ENCODE measurements at regions not wholly inside any gene's neighbourhood (a gene's known extent, or its start where the extent isn't known, plus 50 kb on each side); places are given as distances from the start of the nearest gene placed in this dataset.
"Not testable (repeated sequence)": the region's sequence is repeated elsewhere in the genome, so short reads cannot be mapped to it uniquely, and the experiment has no call there.

- no peak for DNase-seq
These were observed 85.9 kb downstream of the ASMT start for GRCh38 chrX:1700757-1701156.

- DNase-seq, result not testable (repeated sequence)
These were observed 86.6 kb downstream of the ASMT start for GRCh38 chrX:1701396-1701901.

DNA sequence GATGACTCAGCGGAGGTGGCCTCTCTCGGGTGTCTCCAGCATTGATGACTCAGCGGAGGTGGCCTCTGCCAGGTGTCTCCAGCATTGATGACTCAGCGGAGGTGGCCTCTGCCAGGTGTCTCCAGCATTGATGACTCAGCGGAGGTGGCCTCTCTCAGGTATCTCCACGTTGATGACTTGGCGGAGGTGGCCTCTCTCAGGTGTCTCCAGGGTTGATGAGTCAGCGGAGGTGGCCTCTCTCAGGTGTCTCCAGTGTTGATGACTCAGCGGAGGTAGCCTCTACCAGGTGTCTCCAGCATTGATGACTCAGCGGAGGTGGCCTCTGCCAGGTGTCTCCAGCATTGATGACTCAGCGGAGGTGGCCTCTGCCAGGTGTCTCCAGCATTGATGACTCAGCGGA is 87.3 kb downstream of the ASMT start:
- not testable (repeated sequence) for DNase-seq

GRCh38 chrX:1702557-1702956 is 87.7 kb downstream of the ASMT start:
- DNase-seq, result not testable (repeated sequence)

DNA sequence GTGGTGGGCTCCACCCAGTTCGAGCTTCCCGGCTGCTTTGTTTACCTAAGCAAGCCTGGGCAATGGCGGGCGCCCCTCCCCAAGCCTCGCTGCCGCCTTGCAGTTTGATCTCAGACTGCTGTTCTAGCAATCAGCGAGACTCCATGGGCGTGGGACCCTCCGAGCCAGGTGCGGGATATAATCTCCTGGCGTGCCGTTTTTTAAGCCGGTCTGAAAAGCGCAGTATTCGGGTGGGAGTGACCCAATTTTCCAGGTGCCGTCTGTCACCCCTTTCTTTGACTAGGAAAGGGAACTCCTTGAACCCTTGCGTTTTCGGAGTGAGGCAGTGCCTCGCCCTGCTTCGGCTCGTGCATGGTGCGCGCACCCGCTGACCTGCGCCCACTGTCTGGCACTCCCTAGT is 94.4 kb downstream of the ASMT start:
- not testable (repeated sequence) for DNase-seq

- DNase-seq, result no peak
These were observed 98.4 kb downstream of the ASMT start for GRCh38 chrX:1713296-1713695.

GRCh38 chrX:1717373-1717772 is 102.5 kb downstream of the ASMT start:
- no peak for DNase-seq

DNA sequence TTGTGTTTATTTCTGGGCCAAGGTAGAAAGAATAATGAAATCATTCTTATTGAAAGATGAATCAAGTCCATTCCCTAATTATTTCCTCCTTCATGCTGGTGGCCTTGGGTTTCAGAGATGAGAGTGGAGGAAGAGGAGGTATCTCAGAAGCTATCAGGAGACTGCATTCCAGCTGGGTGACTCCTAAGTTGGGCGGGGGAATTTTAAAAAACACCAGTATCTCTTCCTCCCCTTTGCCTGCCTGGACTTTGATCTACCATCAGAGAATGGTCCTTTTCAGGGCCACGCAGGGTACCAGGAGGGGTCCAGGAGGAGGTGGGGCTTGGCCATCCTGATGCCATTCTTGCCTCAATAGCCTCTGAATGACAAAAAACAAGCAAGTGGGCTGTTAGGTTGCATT is 104.4 kb downstream of the ASMT start:
- DNase-seq, result no peak

DNA sequence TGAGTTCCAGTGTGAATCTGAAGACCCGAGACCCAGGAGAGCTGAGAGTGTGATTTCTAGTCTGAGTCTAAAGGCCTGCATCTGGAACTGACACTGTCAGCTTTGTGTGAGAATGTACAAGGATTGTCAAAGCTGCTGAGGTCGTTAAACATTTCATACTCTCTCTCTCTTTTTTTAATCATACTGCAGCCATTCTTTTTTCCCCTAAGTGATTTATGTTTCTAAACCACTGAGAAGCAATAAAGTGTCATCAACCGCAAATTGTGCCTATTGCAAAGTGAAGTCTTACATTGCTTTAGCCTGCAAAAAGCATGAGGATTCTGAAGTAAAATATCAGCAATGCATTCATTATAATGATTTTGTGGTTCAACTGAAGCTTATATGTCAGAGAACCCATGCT is 106.0 kb downstream of the ASMT start:
- no peak for DNase-seq

- DNase-seq, result no peak
These were observed 110.6 kb downstream of the ASMT start for GRCh38 chrX:1725472-1725871.

GRCh38 chrX:1727531-1728027 is 112.7 kb downstream of the ASMT start:
- DNase-seq, result no peak

- no peak for DNase-seq
These were observed 119.9 kb downstream of the ASMT start for GRCh38 chrX:1734806-1735205.

GRCh38 chrX:1741816-1742394 is 127.0 kb downstream of the ASMT start:
- DNase-seq, result no peak

- DNase-seq, result no peak
These were observed 128.2 kb downstream of the ASMT start for GRCh38 chrX:1743105-1743504.

- DNase-seq, result no peak
These were observed 128.8 kb downstream of the ASMT start for GRCh38 chrX:1743663-1744062.

DNA sequence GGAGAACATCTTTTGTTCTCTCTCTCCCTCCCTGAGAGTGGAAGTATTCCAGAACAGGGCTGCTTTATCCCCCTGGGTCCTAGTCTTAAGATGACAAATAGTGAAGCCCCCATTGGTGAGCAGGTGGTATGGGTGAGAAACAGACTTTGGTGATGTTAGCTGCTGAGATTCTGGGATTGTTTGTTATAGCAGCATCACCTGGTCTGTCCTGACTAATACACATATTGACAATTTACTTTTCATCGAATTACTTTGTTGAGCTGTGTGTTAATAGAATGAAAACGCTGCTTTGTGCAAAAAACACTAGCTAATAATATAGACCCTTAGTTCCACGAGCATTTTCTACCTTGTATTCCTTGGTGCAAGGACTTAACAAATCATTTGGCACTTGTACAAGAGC is 133.5 kb downstream of the ASMT start:
- no peak for DNase-seq

GRCh38 chrX:1749499-1749898 is 134.6 kb downstream of the ASMT start:
- DNase-seq, result no peak

- no peak for DNase-seq
These were observed 135.4 kb downstream of the ASMT start for GRCh38 chrX:1750267-1750666.

GRCh38 chrX:1751781-1752180 is 136.9 kb downstream of the ASMT start:
- no peak for DNase-seq

DNA sequence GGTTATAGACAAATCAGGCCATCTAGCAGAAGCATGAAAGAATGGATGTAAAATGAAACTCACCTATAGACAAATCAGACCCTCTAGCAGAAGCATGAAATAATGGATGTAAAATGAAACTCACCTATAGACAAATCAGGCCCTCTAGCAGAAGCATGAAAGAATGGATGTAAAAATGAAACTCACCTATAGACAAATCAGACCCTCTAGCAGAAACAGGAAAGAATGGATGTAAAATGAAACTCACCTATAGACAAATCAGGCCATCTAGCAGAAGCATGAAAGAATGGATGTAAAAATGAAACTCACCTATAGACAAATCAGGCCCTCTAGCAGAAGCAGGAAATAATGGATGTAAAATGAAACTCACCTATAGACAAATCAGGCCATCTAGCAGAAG is 137.9 kb downstream of the ASMT start:
- not testable (repeated sequence) for DNase-seq

DNA sequence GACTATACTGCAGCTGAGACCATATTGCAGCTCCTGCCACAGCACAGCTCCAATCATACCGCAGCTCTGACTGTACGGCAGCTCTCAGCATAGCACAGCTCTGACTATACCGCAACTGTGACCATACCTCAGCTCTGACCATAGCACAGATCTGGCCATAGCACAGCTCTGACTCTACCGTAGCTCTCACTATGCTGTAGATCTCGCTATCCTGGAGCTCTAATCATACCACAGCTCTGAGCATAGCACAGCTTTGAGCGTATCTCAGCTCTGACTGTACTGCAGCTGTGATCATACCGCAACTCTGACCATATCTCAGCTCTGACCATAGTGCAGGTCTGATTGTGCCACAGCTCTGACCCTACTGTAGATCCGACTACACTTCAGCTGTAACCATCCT is 139.2 kb downstream of the ASMT start:
- no peak for DNase-seq

GRCh38 chrX:1763294-1763693 is 148.4 kb downstream of the ASMT start:
- DNase-seq, result no peak

GRCh38 chrX:1764883-1765364 is 150.1 kb downstream of the ASMT start:
- not testable (repeated sequence) for DNase-seq

DNA sequence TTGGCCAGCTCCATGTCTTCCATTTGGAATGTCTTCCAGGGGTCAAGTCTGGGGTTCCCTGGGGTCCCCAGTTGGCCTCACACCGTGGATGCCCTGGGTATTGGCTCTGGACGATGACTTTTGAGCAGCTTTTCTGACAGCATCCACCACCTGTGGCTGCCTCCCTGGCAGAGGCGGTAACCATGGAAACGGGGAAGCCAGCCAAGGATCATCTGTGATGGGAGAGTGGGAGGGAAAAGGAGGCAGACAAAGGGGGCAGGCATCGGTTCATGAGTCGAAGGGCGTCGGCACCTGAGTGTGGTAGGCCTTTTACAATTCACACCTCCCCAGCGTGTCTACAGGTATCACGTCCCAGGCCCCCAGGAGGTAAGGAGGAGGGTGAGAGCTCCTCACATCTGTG is 152.2 kb downstream of the ASMT start:
- DNase-seq, result no peak

GRCh38 chrX:1778817-1779216 is 164.0 kb downstream of the ASMT start:
- DNase-seq, result no peak

Data from CD4-positive, alpha-beta T cell treated with Interleukin-12 subunit alpha and Interleukin-12 subunit beta, for 1 hour (primary cell).